ENCODE measurements at regions not wholly inside any gene's neighbourhood (a gene's known extent, or its start where the extent isn't known, plus 50 kb on each side); places are given as distances from the start of the nearest gene placed in this dataset.
"Not testable (repeated sequence)": the region's sequence is repeated elsewhere in the genome, so short reads cannot be mapped to it uniquely, and the experiment has no call there.

GRCh38 chr1:219340796-219341195, 167.1 kb downstream of the LYPLAL1 start:
- DNase-seq, result no peak

DNA sequence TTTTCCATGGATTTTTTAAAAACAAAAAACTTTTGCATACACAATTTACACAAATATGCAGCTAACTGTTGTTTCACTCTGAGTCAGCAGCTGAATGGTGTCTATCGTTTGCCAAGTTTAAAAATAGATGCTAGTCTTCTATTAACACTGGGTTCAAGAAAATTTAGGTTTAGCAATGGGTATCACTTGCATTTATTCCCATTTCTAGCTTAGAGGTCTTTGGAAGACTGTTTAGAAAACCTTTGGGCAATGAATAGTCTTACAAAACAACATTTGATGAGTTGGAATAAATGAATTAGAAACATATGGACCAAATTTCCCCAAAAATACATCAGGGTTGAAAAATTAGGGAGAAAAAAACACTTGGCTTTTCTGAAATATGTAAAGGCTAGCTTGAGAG, 165.8 kb downstream of the LYPLAL1 start:
- DNase-seq, result no peak

DNA sequence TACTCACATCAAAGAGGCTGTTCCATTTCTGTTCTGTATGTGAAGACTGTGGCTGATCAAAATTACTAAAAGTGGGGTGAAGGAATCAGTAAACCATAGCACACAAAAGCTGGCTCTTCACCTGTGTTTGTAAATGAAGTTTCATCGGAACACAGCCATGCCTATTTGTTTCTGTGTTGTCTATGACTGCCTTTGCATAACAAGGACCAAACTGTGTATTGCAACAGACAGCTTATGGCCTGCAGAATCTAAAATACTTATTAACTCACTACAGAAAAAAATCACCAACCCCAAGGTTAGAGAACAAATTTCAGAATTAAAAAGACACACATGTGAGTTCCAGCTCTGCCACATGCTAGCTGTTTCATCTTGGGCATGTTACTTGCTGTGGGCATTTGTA, 163.9 kb downstream of the LYPLAL1 start:
- no peak for DNase-seq

DNA sequence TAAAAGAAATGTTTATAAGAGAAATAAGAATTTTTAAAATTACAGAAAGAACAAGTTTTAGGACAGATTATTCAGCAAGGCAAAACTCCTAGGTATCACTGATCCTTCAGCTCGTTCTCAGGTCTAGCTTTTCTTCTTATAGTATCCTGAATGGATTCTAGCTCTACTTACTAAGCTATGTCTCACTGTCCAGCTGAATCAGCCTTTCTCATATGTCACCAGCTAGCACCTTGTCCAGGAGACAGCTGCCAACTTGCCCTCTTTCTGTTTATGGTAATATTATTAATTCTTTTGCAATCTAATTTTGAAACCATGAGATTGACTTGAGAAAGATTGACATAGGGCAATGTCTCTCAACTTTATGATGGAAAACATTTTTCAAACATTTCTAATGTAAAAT, 159.9 kb downstream of the LYPLAL1 start:
- no peak for DNase-seq

DNA sequence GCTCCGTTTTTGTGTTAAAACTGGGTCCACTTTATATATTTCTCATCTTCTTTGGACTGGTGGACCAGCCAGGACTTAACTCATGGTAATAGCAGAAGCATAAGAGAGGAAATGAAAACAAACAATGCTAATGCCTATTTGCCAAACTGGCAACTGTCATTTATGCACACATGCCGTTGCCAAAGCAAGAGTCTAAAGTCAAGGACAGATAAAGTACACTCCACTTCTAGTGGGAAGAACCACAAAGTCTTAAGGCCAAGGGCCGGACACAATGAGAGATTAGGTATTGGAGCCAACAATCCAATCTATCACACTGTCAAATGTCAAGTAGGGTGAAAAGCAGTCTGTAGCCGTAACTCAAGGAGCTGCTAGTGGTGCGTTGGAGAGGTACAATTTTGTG, 157.7 kb downstream of the LYPLAL1 start:
- DNase-seq, result no peak

GRCh38 chr1:219330669-219331068, 157.0 kb downstream of the LYPLAL1 start:
- DNase-seq, result no peak

GRCh38 chr1:219330001-219330400, 156.3 kb downstream of the LYPLAL1 start:
- no peak for DNase-seq

DNA sequence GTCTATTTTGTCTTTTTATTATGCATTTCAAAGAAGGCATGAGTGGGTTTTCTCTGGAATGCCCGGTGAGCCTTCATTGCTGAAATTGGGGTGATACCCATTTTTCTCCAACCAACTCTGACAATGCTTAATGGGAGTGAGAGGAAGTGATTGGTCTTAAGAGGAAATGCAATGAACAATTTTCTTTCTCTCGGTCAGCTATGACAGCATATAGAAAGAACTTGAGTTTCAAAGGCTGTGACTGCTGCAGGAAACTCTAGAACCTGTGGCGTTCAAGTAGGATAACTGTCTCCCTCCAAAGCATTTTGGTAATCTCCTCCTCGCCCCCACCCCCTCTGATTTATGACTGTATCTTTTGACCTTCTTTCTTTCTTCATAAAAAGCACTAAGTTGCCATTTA, 155.9 kb downstream of the LYPLAL1 start:
- DNase-seq, result no peak

DNA sequence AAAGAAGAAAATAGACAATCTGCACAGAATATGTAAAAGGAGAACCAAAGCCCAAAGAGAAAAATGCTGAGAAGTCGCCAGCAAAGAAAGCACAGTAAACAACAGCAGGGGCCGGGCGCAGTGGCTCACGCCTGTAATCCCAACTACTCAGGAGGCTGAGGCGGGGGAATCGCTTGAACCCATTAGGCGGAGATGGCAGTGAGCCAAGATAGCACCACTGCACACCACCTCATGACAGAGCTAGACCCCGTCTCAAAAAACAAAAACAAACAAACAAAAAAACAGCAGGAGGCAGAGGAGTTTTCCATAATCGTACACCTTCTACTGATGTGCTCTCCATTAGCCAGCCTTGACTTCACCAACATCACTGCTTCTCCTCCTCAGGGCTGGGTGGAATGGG, 153.2 kb downstream of the LYPLAL1 start:
- DNase-seq, result no peak

DNA sequence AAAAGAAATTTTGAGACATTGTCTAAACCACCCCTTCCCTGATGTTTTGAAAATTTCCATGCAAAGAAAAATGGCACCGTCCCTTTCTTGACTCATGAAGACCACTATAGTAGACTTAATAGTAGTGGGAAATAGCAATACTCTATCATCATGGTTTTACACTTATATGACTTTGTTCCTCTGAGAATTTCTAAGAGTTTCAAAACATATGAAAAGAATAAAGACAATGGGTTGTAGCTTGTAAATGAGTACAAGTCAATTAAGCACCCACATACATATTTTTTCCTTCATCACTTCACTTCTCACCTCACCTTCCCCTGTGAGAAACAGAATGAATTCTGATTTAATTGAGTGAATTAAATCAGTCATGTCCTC, 151.7 kb downstream of the LYPLAL1 start:
- no peak for DNase-seq

GRCh38 chr1:219324629-219325367, 151.1 kb downstream of the LYPLAL1 start:
- DNase-seq, result no peak

- DNase-seq, result no peak
These were observed 150.5 kb downstream of the LYPLAL1 start for GRCh38 chr1:219324171-219324570.

- no peak for DNase-seq
These were observed 149.7 kb downstream of the LYPLAL1 start for GRCh38 chr1:219323426-219323825.

GRCh38 chr1:219322766-219323165, 149.1 kb downstream of the LYPLAL1 start:
- no peak for DNase-seq

DNA sequence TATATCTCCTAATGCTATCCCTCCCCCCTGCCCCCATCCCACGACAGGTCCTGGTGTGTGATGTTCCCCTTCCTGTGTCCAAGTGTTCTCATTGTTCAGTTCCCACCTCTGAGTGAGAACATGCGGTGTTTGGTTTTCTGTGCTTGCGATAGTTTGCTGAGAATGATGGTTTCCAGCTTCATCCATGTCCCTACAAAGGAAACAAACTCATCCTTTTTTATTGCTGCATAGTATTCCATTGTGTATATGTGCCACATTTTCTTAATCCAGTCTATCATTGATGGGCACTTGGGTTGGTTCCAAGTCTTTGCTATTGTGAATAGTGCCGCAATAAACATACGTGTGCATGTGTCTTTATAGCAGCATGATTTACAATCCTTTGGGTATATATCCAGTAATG, 146.9 kb downstream of the LYPLAL1 start:
- not testable (repeated sequence) for DNase-seq

- DNase-seq, result no peak
These were observed 145.1 kb downstream of the LYPLAL1 start for GRCh38 chr1:219318826-219319225.

GRCh38 chr1:219317762-219318353, 144.2 kb downstream of the LYPLAL1 start:
- no peak for DNase-seq

GRCh38 chr1:219316066-219316465, 142.4 kb downstream of the LYPLAL1 start:
- DNase-seq, result no peak

DNA sequence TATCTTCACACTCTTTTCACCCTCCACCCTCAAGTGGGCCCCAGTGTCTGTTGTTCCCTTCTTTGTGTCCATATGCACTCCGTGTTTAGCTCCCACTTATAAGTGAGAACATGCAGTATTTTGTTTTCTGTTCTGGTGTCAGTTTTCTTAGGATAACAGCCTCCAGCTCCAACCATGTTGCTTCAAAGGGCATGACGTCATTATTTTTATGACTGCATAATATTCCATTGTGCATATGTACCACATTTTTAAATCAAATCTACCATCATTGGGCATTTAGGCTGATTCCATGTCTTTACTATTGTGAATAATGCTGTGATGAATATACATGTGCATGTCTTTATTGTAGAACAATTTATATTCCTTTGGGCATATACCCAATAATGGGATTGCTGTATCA, 140.3 kb downstream of the LYPLAL1 start:
- no peak for DNase-seq

GRCh38 chr1:219312967-219313366, 139.3 kb downstream of the LYPLAL1 start:
- no peak for DNase-seq

DNA sequence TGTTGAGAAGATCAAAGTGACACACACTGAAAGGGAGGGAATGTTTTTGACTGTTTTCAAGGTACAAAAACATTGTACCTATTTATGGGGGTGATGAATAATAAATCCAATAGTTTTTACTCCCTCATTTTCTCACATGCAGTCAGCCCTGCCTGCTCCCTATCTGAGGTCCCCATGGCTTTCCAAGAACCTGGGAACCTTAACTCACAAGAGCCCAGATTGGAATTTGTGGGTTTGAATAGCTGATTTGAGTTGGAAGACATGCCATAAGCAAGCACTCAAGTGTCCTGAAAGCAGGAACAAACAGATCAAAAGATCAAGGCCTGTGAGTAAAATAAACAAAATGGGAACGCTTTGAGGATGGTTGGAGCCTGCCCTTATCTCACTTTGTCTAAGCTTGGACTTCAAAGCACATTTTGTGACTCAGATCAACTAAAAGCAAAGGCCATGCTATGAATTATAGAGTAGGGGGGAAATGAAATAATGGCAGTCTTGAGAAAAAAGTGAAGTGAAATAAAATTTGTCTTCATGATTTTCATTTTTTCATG, 136.6 kb downstream of the LYPLAL1 start:
- no peak for DNase-seq

DNA sequence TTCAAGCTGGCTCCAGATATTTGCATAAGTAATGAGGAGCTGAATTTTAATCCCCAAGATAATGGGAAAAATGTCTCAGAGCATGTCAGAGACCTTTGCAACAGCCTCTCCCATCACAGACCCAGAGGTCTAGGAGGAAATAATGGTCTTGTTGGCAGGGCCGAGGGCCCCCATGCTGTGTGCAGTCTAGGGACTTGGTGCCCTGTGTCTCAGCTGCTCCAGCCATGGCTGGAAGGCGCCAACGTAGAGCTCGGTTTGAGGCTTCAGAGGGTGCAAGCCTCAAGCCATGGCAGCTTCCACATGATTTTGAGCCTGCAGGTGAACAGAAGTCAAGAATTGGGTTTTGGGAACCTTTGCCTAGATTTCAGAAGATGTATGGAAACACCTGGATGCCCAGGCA, 134.7 kb downstream of the LYPLAL1 start:
- no peak for DNase-seq

DNA sequence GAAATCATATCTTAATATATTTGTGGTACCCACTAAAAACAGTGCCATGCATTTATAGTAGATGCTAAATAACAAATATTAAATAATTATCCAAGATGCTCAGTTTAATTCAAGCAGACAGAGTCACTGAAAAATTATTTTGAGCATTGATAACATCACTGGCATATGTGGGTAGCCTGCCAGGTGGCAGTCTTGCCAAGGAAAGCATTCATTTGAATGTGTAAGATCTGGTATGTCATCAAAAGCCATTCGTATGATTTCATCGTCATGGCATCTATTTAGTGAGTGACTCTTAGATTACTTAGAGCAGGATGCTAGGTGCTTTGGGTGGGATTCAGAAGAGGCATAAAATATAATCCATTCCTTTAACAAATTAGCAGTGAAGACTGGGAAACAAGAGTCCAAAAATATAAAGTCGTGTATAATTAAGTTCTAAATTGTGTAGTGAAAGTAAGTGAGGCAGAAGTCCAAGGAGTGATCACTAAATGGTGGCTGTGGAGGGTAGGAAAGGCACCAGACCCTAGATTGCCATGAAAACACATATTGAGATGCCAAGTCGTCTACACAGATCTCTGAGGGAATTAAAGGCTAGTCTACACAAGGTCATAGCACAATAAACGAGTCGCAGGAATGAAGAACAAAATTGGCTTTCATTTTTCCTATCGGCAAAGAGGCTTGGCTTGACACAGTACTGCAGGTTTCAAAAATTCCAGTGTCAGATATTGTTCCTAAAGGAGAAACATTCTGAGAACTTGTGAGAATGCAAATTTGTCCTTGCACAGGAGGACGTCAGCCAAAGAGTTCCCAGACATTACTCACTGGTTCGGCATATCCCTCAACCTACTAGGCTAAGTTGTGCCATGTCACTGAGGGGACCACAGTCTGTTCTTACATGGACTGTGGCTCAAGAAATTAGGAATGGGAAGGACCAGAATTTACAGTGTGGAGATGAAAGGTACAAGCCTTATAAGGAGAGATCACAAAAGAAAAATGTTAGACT, 130.8 kb downstream of the LYPLAL1 start:
- no peak for DNase-seq

Data from CD4-positive, alpha-beta T cell treated with Interleukin-4 for 1 hour (primary cell).